HEK293T (cell line): ENCODE measurements at regions not wholly inside any gene's neighbourhood (a gene's known extent, or its start where the extent isn't known, plus 50 kb on each side); places are given as distances from the start of the nearest gene placed in this dataset.

Experiments
- CTCF ChIA-PET: fragments of 350-600 bp; formaldehyde crosslinking; extraction: SDS; loops from one replicate; lab custom pipeline; 2021; ENCODE audit warnings: antibody characterized with exemption, inconsistent platforms; lab: Yijun Ruan, JAX
- POLR2A ChIA-PET: fragments of 350-600 bp; formaldehyde crosslinking; extraction: SDS; loops from one replicate; lab custom pipeline; 2020; ENCODE audit warnings: antibody characterized with exemption, inconsistent platforms; lab: Yijun Ruan, JAX
- DNase-seq: peaks from one replicate; pipeline ENCODE4 v3.0.0; 2012; ENCODE audit warnings: mixed read lengths; ENCODE audit errors: extremely low spot score
- ARNT ChIP-seq: fragments of 450-650 bp; IDR thresholded peaks from 2 replicates; pipeline ENCODE4 v1.6.1; 2017; ENCODE audit warnings: mild to moderate bottlenecking
- BHLHE40 ChIP-seq: fragments of 450-650 bp; IDR thresholded peaks from 2 replicates; pipeline ENCODE4 v1.6.1; 2016; ENCODE audit warnings: mild to moderate bottlenecking, moderate library complexity, borderline replicate concordance
- CTBP1 ChIP-seq: fragments of 450-650 bp; IDR thresholded peaks from 2 replicates; pipeline ENCODE4 v1.6.1; 2016; ENCODE audit warnings: borderline replicate concordance
- ELF4 ChIP-seq: fragments of 450-650 bp; IDR thresholded peaks from 2 replicates; pipeline ENCODE4 v1.6.1; 2017; ENCODE audit warnings: antibody characterized with exemption
- FOXA1 ChIP-seq: fragments of 450-650 bp; IDR thresholded peaks from 2 replicates; pipeline ENCODE4 v1.6.1; 2016; ENCODE audit warnings: mild to moderate bottlenecking
- FOXK2 ChIP-seq: fragments of 450-650 bp; IDR thresholded peaks from 2 replicates; pipeline ENCODE4 v1.6.1; 2016; ENCODE audit warnings: mild to moderate bottlenecking
- FOXM1 ChIP-seq: fragments of 450-650 bp; IDR thresholded peaks from 2 replicates; pipeline ENCODE4 v1.6.1; 2017; ENCODE audit warnings: mild to moderate bottlenecking, borderline replicate concordance
- HDGF ChIP-seq: fragments of 450-650 bp; IDR thresholded peaks from 2 replicates; pipeline ENCODE4 v1.6.1; 2017; ENCODE audit warnings: antibody characterized with exemption, borderline replicate concordance
- L3MBTL2 ChIP-seq: fragments of 450-650 bp; conservative IDR thresholded peaks from 2 replicates; pipeline ENCODE4 v1.6.1; 2016; ENCODE audit warnings: mild to moderate bottlenecking
- LEF1 ChIP-seq: fragments of 450-650 bp; IDR thresholded peaks from 2 replicates; pipeline ENCODE4 v1.6.1; 2017; ENCODE audit warnings: mild to moderate bottlenecking, borderline replicate concordance
- NFRKB ChIP-seq: fragments of 450-650 bp; IDR thresholded peaks from 2 replicates; pipeline ENCODE4 v1.6.1; 2016; ENCODE audit warnings: mild to moderate bottlenecking, moderate library complexity
- SP1 ChIP-seq: fragments of 450-650 bp; IDR thresholded peaks from 2 replicates; pipeline ENCODE4 v1.6.1; 2017
- SUZ12 ChIP-seq: fragments of 450-650 bp; IDR thresholded peaks from 2 replicates; pipeline ENCODE4 v1.6.1; 2016; ENCODE audit warnings: mild to moderate bottlenecking
- TARDBP ChIP-seq: fragments of 450-650 bp; IDR thresholded peaks from 2 replicates; pipeline ENCODE4 v1.6.1; 2016
- ZNF384 ChIP-seq: fragments of 450-650 bp; IDR thresholded peaks from 2 replicates; pipeline ENCODE4 v1.6.1; 2016
- TF ChIP-seq, protein P1 (sequence below): fragments of 450-650 bp; IDR thresholded peaks from 2 replicates; pipeline ENCODE4 v1.6.1; 2016

DNA sequence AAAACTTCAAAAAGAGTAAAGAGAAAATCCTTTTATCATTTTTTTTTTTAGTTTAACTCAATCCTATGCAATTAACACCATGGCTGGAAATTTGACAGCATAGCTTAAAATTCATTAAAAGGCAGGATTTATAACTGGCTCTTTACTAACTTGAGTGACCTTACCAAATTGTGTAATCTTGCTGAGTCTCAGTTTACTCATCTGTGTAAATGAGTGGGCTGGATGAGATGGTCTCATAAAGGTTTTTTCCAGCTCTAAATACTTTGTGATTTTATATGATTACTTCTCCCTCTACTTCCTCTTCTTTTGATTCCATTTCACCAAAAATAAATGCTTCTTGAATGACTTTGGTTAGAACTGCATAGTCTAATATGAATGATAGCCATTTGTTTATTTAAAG is 234.9 kb upstream of the SATB1 start:
- ChIA-PET CTCF (no interaction called here), POLR2A (no interaction called here)
- no peak for TF ChIP-seq HDGF
- no peak for TF ChIP-seq CTBP1
- TF ChIP-seq BHLHE40, result no peak
- no peak for TF ChIP-seq ZNF384
- no peak for TF ChIP-seq NFRKB
- TF ChIP-seq, protein P1, sequence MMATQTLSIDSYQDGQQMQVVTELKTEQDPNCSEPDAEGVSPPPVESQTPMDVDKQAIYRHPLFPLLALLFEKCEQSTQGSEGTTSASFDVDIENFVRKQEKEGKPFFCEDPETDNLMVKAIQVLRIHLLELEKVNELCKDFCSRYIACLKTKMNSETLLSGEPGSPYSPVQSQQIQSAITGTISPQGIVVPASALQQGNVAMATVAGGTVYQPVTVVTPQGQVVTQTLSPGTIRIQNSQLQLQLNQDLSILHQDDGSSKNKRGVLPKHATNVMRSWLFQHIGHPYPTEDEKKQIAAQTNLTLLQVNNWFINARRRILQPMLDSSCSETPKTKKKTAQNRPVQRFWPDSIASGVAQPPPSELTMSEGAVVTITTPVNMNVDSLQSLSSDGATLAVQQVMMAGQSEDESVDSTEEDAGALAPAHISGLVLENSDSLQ, result no peak
- TF ChIP-seq SUZ12, result no peak
- TF ChIP-seq TARDBP, result no peak
- TF ChIP-seq FOXM1, result no peak
- TF ChIP-seq SP1, result no peak
- no peak for TF ChIP-seq FOXA1
- DNase-seq, result no peak

DNA sequence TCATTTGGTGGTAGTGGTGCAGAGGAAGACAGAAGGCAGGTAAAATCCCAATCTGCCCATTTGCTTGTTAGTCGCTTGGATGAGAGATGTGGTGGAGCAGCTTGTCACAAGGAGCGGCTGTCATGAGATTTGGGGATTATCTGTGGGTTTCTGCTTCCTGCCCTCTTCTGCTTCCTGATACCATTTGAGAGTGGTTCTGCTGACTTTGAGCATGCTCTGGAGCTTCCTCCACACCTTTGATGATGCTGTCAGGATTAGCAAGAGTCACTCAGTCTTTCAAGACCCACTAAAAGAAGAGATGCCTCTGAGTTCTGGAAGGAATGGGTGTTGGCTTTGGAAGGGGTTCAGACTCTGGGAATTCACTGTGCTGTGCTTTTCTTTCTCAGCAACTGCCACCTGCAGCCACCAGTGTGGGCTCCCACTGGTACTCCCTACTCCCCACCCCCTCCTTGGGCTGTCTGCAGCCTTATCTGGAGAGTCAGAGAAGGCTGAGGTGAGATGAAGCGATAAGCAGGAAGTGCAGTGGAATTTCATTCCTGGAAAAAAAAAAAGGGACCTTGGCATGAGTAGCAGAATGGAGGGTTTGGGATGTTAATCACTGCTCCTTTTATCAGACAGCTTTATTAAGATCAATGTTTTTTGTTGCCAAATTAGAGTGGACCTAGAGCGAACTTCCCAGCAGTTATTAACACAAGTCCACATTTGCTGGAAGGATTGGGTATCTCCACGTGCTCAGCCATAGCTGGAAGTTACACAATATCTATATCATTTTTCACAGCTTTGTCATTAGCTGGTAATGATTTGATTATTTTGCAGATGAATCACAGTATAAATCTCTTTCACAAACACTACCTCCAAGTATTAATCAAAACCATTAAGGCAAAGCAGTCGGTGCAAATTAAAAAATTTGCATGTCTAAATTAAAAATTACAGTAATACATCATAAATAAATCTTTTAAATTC is 233.0 kb upstream of the SATB1 start:
- DNase-seq, result no peak
- no peak for TF ChIP-seq SUZ12
- no peak for TF ChIP-seq LEF1
- TF ChIP-seq NFRKB, result no peak
- no peak for TF ChIP-seq SP1
- TF ChIP-seq HDGF, result no peak
- TF ChIP-seq FOXM1, result no peak
- TF ChIP-seq ZNF384, result no peak
- TF ChIP-seq TARDBP, result no peak
- CTCF ChIA-PET, result no interaction called here
- POLR2A ChIA-PET, result no interaction called here

DNA sequence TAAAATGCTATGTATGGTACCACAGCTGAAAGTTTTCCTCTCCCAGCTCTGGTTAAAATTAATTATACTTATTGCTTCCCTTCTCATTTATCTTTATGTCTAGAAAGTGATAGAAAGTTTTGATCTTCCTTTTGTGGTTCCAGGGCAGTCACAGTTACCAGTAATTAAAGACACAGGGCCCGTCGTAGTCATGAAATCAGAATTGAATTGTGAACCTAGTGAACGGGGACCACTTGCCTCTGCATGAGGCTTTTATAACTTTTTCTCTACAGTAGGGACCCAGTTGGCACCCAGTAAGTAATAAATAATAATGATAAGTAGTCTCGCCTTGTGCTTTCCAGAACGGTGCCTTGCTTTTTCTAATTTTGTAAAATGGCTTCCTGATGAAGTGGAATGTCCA is 231.7 kb upstream of the SATB1 start:
- ChIA-PET CTCF (no interaction called here), POLR2A (no interaction called here)
- TF ChIP-seq BHLHE40 (no peak), LEF1 (no peak), NFRKB (no peak), TARDBP (no peak)
- no peak for DNase-seq

DNA sequence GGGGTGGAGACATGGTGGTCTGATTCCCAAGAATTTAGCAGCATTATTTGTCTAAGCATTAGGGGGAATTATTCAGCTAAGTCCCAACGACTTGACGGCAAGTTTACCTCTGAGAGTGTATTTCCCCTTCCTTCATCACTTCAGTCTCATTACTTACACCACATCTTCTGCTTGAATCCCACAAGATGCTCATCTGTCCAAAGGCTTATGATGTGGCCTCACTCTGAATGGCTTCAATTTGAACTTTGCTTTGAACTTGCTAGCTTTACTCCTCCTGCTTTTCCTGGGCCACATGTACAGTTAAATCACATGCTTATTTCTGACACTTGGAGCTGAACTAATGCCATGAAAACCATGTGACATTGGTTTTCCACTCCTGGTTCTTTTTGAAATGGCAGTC is 231.3 kb upstream of the SATB1 start:
- DNase-seq, result no peak
- ChIA-PET POLR2A (no interaction called here), CTCF (no interaction called here)
- TF ChIP-seq, protein P1, result no peak
- TF ChIP-seq SP1 (no peak), FOXM1 (no peak), ZNF384 (no peak), HDGF (no peak), ARNT (no peak), BHLHE40 (no peak), NFRKB (no peak), FOXA1 (no peak), CTBP1 (no peak), SUZ12 (no peak)

DNA sequence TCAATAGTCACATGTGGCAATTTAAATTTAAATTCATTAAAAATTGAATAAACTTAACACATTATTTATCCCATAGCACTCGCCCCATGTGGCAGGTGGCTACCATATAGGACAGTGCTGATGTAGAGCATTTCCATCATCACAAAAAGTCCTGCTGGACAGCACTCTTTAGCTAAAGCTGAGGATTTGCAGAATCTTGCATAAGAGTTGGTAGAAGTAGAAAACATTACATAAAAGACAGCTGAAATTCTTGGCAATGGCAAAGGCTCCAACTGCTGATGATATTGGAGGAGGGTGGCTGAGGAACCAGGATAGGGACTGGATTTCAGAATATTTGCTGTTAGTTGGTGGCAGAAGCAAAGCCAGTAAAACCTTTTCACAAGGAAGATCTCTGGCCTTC is 230.7 kb upstream of the SATB1 start:
- CTCF ChIA-PET, result no interaction called here
- TF ChIP-seq CTBP1 (no peak), HDGF (no peak), FOXA1 (no peak), SUZ12 (no peak), ELF4 (no peak), SP1 (no peak)
- TF ChIP-seq, protein P1, result no peak
- POLR2A ChIA-PET, result no interaction called here
- DNase-seq, result no peak

DNA sequence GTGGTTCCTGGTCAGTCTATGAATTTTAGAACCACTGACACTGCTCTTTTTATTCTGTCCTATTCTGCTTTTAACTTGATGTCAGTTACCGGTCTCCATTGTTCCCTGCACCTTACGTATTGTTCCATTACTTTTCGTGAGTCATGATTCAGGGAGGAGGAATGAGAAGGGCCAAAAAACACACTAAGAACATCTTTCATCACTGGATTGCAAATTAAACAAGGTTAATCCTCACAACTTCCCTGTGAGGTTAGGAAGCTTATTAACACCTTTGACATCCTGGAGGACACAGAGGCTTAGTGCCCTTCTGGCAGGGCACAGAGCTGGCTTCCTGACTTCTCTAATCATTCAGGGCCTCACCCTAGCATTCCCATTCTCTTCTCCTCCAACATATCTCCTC is 227.6 kb upstream of the SATB1 start:
- CTCF ChIA-PET, result no interaction called here

DNA sequence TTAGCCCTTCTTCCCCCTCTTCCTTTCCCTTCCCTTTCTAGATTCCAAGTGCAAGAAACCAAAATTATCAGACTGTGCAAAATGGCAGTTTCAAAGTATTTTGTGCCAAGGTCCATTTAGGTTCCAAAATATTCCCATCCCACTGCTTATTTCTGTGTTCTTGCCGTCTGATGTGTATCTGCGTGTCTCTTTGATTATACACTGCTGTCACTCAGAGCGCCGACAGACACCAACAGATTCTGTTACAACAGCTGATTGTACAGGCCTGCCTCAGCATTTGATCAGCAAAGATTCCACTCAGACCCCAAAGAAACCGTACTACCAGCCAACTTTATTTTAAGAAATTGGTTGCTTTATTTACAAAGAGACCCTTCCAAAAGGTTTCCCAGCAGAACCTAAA is 225.6 kb upstream of the SATB1 start:
- POLR2A ChIA-PET, result no interaction called here
- no peak for DNase-seq
- CTCF ChIA-PET, result no interaction called here
- TF ChIP-seq ELF4 (no peak), HDGF (no peak), TARDBP (no peak), CTBP1 (no peak), L3MBTL2 (no peak), SUZ12 (no peak), FOXA1 (no peak), LEF1 (no peak), ARNT (no peak), BHLHE40 (no peak), FOXK2 (no peak), SP1 (no peak), NFRKB (no peak), FOXM1 (no peak), ZNF384 (no peak)
- TF ChIP-seq, protein P1, result no peak

More for the DNA sequence above, 227.6 kb upstream of the SATB1 start:
- TF ChIP-seq FOXK2, result no peak
- POLR2A ChIA-PET, result no interaction called here
- DNase-seq, result no peak
